ENCODE measurements at regions not wholly inside any gene's neighbourhood (a gene's known extent, or its start where the extent isn't known, plus 50 kb on each side); places are given as distances from the start of the nearest gene placed in this dataset.
"Not testable (repeated sequence)": the region's sequence is repeated elsewhere in the genome, so short reads cannot be mapped to it uniquely, and the experiment has no call there.

DNA sequence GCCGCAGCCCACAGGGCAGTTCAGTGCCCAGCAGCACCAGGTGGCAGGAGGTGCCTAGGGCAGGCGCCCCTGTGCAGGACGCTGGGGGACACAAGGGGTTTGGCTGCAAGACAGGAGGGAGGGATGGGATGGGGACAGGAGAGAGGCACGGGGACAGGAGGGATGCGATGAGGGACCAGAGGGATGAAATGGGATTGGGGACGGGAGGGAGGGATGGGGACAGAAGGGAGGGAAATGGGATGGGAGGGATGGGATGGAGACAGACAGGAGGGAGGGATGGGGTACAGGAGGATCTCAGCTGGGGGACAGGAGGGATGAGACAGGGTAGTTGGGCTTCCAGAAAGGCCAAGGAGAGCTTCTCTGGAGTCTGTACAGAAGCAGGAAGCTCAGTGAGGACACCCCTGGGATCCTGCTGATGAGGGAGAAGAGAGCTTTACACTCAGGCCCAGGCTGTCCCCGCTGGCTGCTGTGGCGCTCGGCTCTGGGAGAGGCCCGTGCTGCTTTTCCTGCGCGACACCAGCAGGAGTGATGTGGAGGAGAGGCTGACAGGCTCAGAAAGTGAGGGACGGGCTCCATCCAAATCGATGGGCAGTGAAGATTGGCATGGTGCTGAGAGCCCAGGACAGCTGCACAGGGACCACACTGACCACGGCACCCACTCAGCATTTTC, 400.8 kb downstream of the SMOC2 start:
- no peak for DNase-seq

DNA sequence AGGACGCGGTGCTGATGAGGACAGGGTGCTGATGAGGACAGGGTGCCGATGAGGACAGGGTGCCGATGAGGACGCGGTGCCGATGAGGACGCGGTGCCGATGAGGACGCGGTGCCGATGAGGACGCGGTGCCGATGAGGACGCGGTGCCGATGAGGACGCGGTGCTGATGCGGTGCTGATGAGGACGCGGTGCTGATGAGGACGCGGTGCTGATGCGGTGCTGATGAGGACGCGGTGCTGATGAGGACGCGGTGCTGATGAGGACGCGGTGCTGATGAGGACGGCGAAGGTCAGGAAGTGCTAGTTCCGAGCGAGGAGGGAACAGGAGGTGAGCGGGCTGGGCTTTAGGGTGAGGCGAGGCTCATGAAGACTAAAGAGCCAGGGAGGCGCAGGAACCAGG, 399.9 kb downstream of the SMOC2 start:
- DNase-seq = not testable (repeated sequence)

GRCh38 chr6:168840299-168840698, 399.3 kb downstream of the SMOC2 start:
- DNase-seq = not testable (repeated sequence)

DNA sequence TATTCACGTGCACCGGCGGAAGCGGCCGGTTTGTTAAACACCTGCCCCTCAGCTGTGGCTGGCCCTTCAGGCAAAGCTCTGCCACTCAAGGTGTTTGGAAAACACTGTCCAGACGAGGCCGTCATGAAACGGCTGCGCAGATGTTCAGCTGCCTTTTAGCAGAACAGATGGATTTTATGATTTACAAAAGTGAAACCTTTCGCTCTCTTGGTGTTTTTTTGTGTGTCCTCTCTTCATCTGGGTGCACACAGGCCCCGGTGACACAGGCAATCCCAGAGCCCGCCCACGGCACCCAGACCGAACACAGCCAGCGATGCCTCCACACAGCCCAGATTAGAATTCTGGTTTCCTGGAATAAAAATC, 397.0 kb downstream of the SMOC2 start:
- DNase-seq = no peak

GRCh38 chr6:168837254-168838036, 396.5 kb downstream of the SMOC2 start:
- no peak for DNase-seq

DNA sequence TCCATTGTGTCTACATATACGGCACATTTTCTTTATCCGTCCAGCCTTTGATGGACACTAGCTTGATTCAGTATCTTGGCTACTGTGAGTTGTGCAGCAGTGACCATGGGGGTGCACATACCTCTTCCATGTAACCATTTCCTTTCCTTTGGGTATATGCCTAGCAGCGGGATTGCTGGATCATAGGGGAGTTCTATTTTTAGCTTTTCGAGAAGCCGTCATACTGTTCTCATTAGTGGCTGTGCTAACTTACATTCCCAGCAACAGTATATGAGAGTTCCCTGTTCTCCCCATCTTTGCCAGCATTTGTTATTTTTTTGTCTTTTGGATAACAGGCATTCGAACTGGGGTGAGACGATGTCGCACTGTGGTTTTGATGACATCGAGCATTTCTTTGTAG, 395.0 kb downstream of the SMOC2 start:
- DNase-seq = no peak

- no peak for DNase-seq
These were observed 393.8 kb downstream of the SMOC2 start for GRCh38 chr6:168834801-168835200.

GRCh38 chr6:168834042-168834587, 393.1 kb downstream of the SMOC2 start:
- no peak for DNase-seq

- DNase-seq = no peak
These were observed 387.8 kb downstream of the SMOC2 start for GRCh38 chr6:168828800-168829199.

DNA sequence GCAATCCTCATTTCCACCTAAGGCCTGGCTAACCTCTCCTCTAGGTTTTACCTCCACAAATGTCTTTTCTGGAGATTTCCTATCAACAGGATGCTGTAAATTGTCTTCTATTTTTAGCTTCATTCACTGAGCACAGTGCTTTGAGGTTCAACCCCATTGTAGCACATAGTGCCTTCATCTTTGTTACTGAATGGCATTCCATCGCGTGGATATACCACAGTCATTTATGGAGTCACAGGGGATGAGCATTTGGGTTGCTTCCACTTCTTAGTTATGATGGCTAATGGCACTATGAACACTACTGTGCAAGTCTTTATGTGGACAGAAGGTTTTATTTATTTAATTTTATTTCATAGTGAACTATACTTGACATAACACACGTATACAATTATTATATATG, 387.1 kb downstream of the SMOC2 start:
- DNase-seq = no peak

DNA sequence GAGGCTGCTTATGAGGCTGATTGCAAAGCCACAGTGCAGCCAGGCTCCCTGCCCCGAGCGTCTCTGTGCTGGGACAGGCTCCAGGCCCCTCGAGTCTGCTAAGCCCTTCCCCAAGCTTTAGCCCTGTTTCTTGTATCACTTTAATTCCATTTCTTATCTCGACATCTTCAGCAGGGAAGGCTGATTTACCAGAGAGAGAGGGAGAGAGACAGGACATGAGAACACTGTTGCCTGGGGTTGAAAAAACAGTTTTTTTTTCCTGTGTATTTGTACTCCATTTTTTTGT, 386.5 kb downstream of the SMOC2 start:
- no peak for DNase-seq

GRCh38 chr6:168826726-168827585, 386.0 kb downstream of the SMOC2 start:
- no peak for DNase-seq

DNA sequence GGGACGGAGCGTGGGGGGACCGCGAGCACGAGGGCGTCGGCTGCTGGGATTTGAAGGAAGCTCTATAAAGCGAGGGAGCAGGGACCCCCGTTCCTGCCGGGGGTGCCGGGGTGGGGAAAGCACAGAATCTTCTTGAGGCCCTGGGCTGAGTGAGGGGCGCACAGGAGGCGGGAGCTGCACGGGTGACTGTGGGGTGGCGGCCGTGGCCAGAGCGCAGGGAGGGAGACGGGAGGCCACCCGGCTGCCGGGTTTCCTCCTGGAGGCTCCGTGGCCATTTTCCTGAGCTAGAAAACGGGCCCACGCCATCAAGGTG, 385.1 kb downstream of the SMOC2 start:
- no peak for DNase-seq

- no peak for DNase-seq
These were observed 384.5 kb downstream of the SMOC2 start for GRCh38 chr6:168825226-168826077.

DNA sequence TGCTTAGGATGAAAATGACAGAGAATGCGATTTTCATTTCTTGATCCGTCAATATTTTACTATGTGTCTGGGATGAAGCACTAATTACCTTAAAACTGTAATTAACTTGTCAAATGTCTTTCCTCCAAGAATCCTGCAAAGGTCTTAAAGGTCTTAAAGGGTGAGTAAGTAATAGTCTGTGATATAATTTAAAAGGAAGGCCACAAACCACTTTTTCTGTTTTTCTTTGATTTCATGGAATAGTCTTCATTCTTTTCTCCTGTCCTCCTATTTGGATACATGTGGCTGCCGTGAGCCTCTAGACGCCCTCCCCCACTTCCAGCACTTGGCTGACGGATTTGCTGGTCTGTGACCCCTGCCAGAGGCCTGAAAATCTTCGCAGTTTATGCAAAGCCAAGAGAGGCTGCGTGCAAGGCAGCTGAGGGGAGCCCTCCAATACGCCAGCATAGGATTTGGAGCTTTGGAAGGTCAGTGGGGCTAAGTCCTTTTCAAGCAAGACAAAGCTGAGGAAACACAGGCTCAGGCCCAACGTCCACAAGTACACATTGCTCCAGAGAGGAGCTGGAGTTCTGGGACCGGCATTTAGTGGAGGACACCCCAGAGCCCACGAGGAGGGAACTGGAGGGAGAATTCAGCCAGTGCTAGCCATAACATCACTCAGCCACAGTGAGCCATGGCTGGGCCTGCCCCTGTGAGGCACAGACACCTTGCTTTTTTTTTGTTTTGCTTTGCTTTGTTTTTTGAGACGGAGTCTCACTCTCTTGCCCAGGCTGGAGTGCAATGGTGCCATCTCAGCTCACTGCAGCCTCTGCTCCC, 382.6 kb downstream of the SMOC2 start:
- DNase-seq = no peak

DNA sequence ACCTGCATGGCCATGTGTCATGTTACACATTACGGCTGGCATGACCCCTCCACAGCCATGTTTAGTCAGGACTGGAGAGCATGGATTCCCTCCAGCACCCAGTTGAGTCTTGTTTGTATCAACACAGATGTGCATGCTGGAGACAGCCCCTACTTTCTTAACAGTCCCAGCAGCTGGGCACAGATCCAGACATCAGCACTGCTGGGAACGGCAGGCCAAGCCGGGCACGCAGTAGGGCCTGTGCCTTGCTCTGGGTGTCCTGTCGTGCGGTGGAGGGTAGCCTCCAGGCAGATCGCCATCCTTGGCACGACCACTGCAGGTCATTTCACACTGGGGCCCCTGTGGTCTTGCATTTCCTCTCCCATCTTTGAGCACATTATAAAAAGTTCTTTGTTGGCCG, 381.4 kb downstream of the SMOC2 start:
- no peak for DNase-seq

GRCh38 chr6:168819546-168819945, 378.6 kb downstream of the SMOC2 start:
- DNase-seq = no peak

DNA sequence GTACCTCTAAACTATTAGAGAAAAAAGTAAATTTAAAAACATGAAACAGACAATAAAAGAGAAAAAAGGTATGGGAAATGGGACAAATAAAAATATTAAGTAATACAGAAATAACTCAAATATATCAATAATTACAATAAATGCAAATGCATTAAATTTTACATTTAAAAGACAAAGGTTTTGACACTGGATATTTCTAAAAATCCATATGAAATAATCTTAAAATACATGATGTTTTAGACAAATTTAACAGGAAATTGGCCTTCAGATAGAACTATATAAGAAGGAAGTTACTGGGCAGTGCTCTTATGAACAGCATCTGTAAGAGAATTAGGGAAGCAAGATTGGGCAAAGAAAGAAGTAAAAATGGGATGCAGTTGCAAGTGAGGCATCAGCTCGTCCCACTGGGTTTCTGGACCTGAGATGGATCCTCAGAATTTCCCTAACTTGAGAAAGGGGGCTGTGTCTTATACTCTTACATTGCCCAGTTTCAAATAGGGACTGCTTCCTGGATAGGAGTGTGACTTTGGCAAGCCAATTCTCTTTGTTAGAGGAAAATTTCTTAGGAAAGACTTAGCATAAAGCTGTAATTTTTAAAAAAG, 376.7 kb downstream of the SMOC2 start:
- no peak for DNase-seq

- DNase-seq = no peak
These were observed 374.2 kb downstream of the SMOC2 start for GRCh38 chr6:168815229-168815628.

GRCh38 chr6:168808232-168808631, 367.2 kb downstream of the SMOC2 start:
- DNase-seq = no peak

DNA sequence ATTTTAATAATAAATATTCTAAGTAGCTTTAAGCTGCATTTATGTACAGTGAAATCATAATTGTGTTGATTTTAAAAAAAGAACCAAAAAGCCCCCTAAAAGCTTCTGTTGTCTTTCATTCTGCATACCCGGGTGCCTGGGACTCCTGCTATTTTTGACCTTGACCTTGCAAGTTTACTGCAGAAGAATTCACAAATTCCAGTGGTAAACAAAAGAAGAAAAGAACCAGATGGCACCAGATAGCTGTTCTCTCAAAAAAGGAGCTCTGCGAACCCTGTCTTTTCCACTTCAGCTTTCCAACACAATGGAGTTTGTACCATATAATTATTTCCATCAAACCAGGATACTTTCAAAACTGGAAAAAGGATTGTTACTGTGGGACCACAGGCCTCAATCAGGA, 363.3 kb downstream of the SMOC2 start:
- no peak for DNase-seq

DNA sequence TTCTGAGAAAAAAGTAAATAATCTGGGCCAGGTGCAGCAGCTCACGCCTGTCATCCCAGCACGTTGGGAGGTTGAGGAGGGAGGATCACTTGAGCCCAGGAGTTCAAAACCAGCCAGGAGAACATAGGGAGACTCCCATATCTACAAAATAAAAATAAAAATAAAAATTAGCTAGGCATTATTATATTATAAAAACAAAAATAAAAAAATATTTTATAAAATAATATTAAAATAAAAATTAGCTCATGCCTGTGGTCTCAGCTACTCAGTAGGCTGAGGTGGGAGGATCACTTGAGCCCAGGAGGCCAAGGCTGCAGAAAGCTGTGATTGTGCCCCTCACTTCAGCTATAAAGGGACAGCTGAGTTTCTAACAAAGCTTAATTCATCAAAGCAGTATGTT, 362.9 kb downstream of the SMOC2 start:
- DNase-seq = no peak

Data from suppressor macrophage treated with lipopolysaccharide for 4 hours (primary cell).